Naive thymus-derived CD4-positive, alpha-beta T cell (primary cell): ENCODE measurements at regions not wholly inside any gene's neighbourhood (a gene's known extent, or its start where the extent isn't known, plus 50 kb on each side); places are given as distances from the start of the nearest gene placed in this dataset.

ENCODE experiments used
- ATAC-seq: fragments of 150-1000 bp; cut with Tn5 transposase; 2 replicates; pipeline ENCODE4 v1.10.0; 2021; ENCODE audit warnings: mild to moderate bottlenecking, moderate library complexity
- CTCF ChIA-PET: fragments of 350-600 bp; sonication (Branson Sonifier 250); formaldehyde crosslinking; loops from one replicate; lab custom pipeline; 2021; ENCODE audit warnings: antibody characterized with exemption; lab: Charles Lee
- POLR2A ChIA-PET: fragments of 350-600 bp; sonication (Branson Sonifier 250); formaldehyde crosslinking; loops from one replicate; lab custom pipeline; 2021; ENCODE audit warnings: antibody characterized with exemption, inconsistent platforms; lab: Charles Lee
- DNase-seq, 9 donors: peaks; one replicate each; pipeline versions ENCODE4 v3.0.0 to v3.0.0-alpha.2; 2020 to 2022; ENCODE audit warnings: mixed read lengths in 1 of 9
- H3K27ac ChIP-seq: one replicate; pipeline ENCODE4 v1.7.0; 2013; ENCODE audit warnings: mild to moderate bottlenecking, low read depth, low read length, moderate library complexity
- H3K27me3 ChIP-seq, 2 donors: one replicate each; pipeline ENCODE4 v1.7.0; 2013; ENCODE audit warnings: low read length in 2 of 2, mild to moderate bottlenecking in 2 of 2, moderate library complexity in 2 of 2; ENCODE audit not compliant: control insufficient read depth in 2 of 2, insufficient read depth in 2 of 2
- H3K36me3 ChIP-seq, 3 experiments: 1 replicate in 2 of 3; 2 replicates in 1 of 3; pipeline ENCODE4 v1.7.0; 2013; ENCODE audit warnings: low read length in 3 of 3, mild to moderate bottlenecking in 3 of 3, moderate library complexity in 1 of 3; ENCODE audit not compliant: insufficient read depth in 3 of 3, control insufficient read depth in 2 of 3
- H3K4me1 ChIP-seq, 2 donors: one replicate each; pipeline ENCODE4 v1.7.0; 2013; ENCODE audit warnings: low read length in 2 of 2, mild to moderate bottlenecking in 2 of 2, moderate library complexity in 1 of 2; ENCODE audit not compliant: control insufficient read depth in 2 of 2, insufficient read depth in 2 of 2
- H3K4me3 ChIP-seq: 2 replicates; pipeline ENCODE4 v1.7.0; 2013; ENCODE audit warnings: mild to moderate bottlenecking, low read length
- H3K9me3 ChIP-seq, 3 experiments: 1 replicate in 2 of 3; 2 replicates in 1 of 3; pipeline ENCODE4 v1.7.0; 2013; ENCODE audit warnings: low read length in 3 of 3; ENCODE audit not compliant: control insufficient read depth in 2 of 3
- H3K27ac Mint-ChIP-seq, 9 donors: one replicate each; pipeline ENCODE4 v1.8.0; 2020 to 2022; ENCODE audit warnings: mixed read lengths in 9 of 9, mild to moderate bottlenecking in 8 of 9, moderate library complexity in 5 of 9, inconsistent platforms in 2 of 9
- H3K27me3 Mint-ChIP-seq, 5 donors: one replicate each; pipeline ENCODE4 v1.8.0; 2021 to 2022; ENCODE audit warnings: mixed read lengths in 5 of 5, mild to moderate bottlenecking in 1 of 5
- H3K36me3 Mint-ChIP-seq, 5 donors: one replicate each; pipeline ENCODE4 v1.8.0; 2020 to 2022; ENCODE audit warnings: mixed read lengths in 5 of 5, mild to moderate bottlenecking in 3 of 5, inconsistent platforms in 1 of 5
- H3K4me1 Mint-ChIP-seq, 7 donors: one replicate each; pipeline ENCODE4 v1.8.0; 2020 to 2022; ENCODE audit warnings: mixed read lengths in 7 of 7, mild to moderate bottlenecking in 3 of 7, inconsistent platforms in 1 of 7
- H3K4me3 Mint-ChIP-seq, 10 donors: one replicate each; pipeline ENCODE4 v1.8.0; 2020 to 2022; ENCODE audit warnings: mild to moderate bottlenecking in 10 of 10, mixed read lengths in 10 of 10, moderate library complexity in 6 of 10, inconsistent platforms in 2 of 10
- H3K9me3 Mint-ChIP-seq, 11 donors: one replicate each; pipeline ENCODE4 v1.8.0; 2020 to 2022; ENCODE audit warnings: mixed read lengths in 11 of 11, mild to moderate bottlenecking in 4 of 11, inconsistent platforms in 1 of 11, moderate library complexity in 1 of 11
- intact Hi-C, 2 donors: fragments of 100-400 bp; cut with micrococcal nuclease; formaldehyde crosslinking; loops; one replicate each; pipeline ENCODE4 v1.15.1; 2023

DNA sequence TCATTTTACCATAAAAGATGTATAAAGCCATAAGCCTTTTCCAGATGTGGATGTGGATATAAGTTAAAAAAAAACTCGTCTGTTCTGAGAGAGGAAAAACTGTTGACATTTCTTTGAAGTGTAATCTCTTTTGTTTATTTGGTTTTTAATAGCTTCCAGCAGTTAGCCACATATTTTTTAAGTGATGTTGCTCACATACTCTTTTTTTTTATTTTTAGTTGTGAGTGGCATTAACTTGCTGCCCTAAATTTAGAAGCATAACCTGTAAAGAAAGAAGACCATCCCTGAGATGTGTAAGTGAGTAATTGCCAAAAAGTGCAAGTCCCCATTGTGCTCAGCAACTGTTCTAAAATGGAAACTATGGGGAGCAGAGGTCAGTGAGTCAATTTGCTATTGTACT is 415.9 kb upstream of the MDFIC2 start:
- ATAC-seq: no peak
- intact Hi-C loops: no loop called here

DNA sequence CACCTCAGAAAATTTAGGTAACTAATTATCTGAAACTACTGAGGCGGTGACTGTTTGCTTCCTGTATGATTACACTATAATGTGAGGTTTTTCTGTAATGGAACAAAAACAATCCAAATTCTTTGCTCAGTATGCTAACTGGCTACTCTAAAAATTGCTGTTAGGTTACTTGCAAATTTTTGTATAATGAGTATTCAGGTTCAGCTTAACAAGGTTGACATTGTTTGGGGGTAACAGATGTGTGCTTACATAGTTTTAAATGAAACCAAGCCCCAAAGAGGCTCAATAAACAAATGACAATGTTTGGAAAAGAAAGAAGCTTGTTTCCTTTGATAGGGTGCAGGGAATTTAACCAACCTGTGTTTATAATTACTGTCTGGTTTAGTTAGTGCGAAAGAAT is 414.5 kb upstream of the MDFIC2 start:
- Mint-ChIP-seq H3K4me1 (no peaks in the 10 kb centered on the region), H3K4me3 (no peak overlapping the region), H3K36me3 (peaks cover 0 to 5% (median 0%) of the 10 kb centered on the region in 5 donors), H3K27ac (no peak overlapping the region), H3K9me3 (peaks cover 0 to 7% (median 0%) of the 10 kb centered on the region in 11 donors), H3K27me3 (peaks cover 0 to 8% (median 3%) of the 10 kb centered on the region in 5 donors)
- intact Hi-C loops: no loop called here
- H3K9me3 ChIP-seq: no peaks in the 10 kb centered on the region
- H3K36me3 ChIP-seq: no peaks in the 10 kb centered on the region
- CTCF ChIA-PET: no interaction called here
- H3K27ac ChIP-seq: no peak overlapping the region
- ATAC-seq (no peak), DNase-seq (no peak)
- H3K4me3 ChIP-seq: no peak overlapping the region
- POLR2A ChIA-PET: no interaction called here
- peaks cover 0 to 4% of the 10 kb centered on the region in 2 donors for H3K27me3 ChIP-seq
- H3K4me1 ChIP-seq: no peaks in the 10 kb centered on the region

More for the DNA sequence above, 415.9 kb upstream of the MDFIC2 start:
- Histone ChIP-seq H3K9me3 (no peaks in the 10 kb centered on the region), H3K27me3 (peaks cover 0 to 4% of the 10 kb centered on the region in 2 donors), H3K36me3 (no peaks in the 10 kb centered on the region), H3K27ac (no peak overlapping the region), H3K4me3 (no peak overlapping the region), H3K4me1 (no peaks in the 10 kb centered on the region)
- no peak for DNase-seq
- H3K27me3 Mint-ChIP-seq: peaks cover 0 to 10% (median 9%) of the 10 kb centered on the region in 5 donors
- peaks cover 0 to 7% (median 0%) of the 10 kb centered on the region in 11 donors for H3K9me3 Mint-ChIP-seq
- H3K4me1 Mint-ChIP-seq: no peaks in the 10 kb centered on the region
- no peak overlapping the region for H3K4me3 Mint-ChIP-seq
- ChIA-PET POLR2A (no interaction called here), CTCF (no interaction called here)
- no peak overlapping the region for H3K27ac Mint-ChIP-seq
- H3K36me3 Mint-ChIP-seq: peaks cover 0 to 5% (median 0%) of the 10 kb centered on the region in 5 donors

DNA sequence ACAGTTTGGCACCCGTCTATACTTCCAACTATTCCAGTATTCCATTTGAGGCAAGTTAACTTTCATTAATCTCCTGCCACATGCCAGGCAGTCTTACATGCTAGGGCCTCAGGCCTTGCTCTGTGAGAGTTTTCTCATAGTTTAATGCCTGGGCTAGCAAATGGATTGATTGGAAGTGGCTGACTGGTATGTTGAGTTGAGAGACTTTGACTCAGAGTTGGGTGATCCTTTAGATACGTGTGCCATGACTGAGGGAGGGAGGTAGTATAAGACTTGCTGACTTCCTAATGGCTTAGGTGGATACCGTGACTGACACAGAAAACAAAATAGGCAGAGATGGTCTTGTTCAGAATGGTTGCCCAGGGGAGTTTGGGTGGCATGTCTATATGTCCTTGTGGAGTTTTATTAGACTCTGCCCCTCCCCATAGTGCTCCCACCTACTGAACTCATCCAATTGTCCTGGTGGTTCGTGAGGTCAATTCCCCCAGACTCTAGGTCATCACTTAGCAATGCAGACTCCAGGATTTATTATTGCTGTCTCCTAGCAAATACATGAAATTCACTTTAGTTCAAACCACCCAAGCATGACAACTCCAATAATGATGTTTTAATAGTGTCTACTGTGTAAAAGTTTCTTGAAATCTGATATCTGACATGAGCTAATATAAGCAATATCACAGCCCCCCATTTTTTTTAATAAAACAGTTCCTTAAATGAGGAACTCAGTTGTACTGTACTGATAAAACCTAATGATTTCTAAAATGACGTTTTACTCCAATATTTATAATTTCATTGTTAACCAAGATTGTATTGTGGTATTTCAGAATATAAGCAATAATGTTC is 413.9 kb upstream of the MDFIC2 start:
- Mint-ChIP-seq H3K27ac (no peak overlapping the region), H3K4me3 (no peak overlapping the region), H3K27me3 (peaks cover 0 to 8% (median 3%) of the 10 kb centered on the region in 5 donors), H3K4me1 (no peaks in the 10 kb centered on the region), H3K36me3 (peaks cover 0 to 5% (median 0%) of the 10 kb centered on the region in 5 donors), H3K9me3 (peaks cover 0 to 7% (median 0%) of the 10 kb centered on the region in 11 donors)
- intact Hi-C loops: no loop called here
- H3K4me1 ChIP-seq: no peaks in the 10 kb centered on the region
- H3K27me3 ChIP-seq: peaks cover 0 to 4% of the 10 kb centered on the region in 2 donors
- DNase-seq (no peak), ATAC-seq (no peak)
- H3K9me3 ChIP-seq: no peaks in the 10 kb centered on the region
- H3K27ac ChIP-seq: no peak overlapping the region
- ChIA-PET CTCF (no interaction called here), POLR2A (no interaction called here)
- no peak overlapping the region for H3K4me3 ChIP-seq
- no peaks in the 10 kb centered on the region for H3K36me3 ChIP-seq

DNA sequence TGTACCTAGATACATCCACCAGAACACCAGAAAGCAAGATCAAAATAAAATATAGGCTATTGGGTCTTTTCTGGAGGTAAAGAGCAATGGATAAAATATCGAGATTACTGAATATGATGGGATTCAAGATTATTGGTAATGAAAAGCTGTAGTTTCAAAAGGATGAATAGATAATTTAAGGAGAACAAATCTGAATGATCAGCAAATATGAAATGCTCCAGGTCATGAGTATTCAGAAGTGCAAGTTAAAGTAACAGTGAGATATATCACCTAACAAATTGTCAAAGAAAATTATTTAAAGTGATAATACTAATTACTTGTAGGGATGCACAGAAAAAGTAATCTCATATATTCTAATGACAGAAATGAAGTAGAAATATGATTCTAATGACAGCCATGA is 409.6 kb upstream of the MDFIC2 start:
- peaks cover 0 to under 1% (median 0%) of the 10 kb centered on the region in 7 donors for H3K4me1 Mint-ChIP-seq
- Histone ChIP-seq H3K4me3 (no peak overlapping the region), H3K9me3 (no peaks in the 10 kb centered on the region), H3K4me1 (no peaks in the 10 kb centered on the region), H3K27ac (no peak overlapping the region), H3K27me3 (no peaks in the 10 kb centered on the region), H3K36me3 (no peaks in the 10 kb centered on the region)
- no peak overlapping the region for H3K4me3 Mint-ChIP-seq
- POLR2A ChIA-PET: no interaction called here
- peaks cover 0 to 7% (median 0%) of the 10 kb centered on the region in 11 donors for H3K9me3 Mint-ChIP-seq
- no peak overlapping the region for H3K27ac Mint-ChIP-seq
- ATAC-seq: no peak
- CTCF ChIA-PET: interaction anchor here (0.7 kb wide), 1 partner anchor 582 kb away, joined by 3 read pairs; no protein-coding TSS in a partner anchor
- peaks cover 0 to 5% (median 0%) of the 10 kb centered on the region in 5 donors for H3K36me3 Mint-ChIP-seq
- intact Hi-C loops: no loop called here
- no peak for DNase-seq
- H3K27me3 Mint-ChIP-seq: peaks cover 4 to 12% (median 7%) of the 10 kb centered on the region in 5 donors

DNA sequence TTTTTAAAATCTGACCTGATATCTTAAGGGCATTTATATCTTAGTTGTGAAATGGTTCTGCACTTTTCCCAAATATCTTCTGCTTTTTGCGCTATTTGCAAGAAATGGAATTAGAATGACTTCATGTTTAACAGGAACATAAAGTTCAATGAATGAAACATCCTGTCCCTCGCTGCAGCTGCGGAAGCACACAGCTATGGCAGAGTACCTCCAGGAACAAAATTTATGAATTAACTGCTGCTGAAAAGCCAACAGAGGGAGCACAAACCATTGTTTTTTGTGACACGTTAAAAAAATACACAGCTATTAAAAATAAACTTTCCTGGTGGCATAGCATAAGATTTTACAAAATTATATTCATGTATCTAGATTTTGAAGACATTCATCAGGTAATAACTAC is 404.4 kb upstream of the MDFIC2 start:
- Histone ChIP-seq H3K4me3 (no peak overlapping the region), H3K36me3 (no peaks in the 10 kb centered on the region), H3K27ac (no peak overlapping the region), H3K4me1 (no peaks in the 10 kb centered on the region), H3K27me3 (no peaks in the 10 kb centered on the region), H3K9me3 (peaks cover 0 to 18% (median 0%) of the 10 kb centered on the region in 3 experiments)
- H3K36me3 Mint-ChIP-seq: peaks cover 3 to 14% (median 8%) of the 10 kb centered on the region in 5 donors
- no peak overlapping the region for H3K27ac Mint-ChIP-seq
- peak in 4 of 9 donors; percentile 10 to 36 (median 28) for DNase-seq
- H3K4me3 Mint-ChIP-seq: no peak overlapping the region
- H3K4me1 Mint-ChIP-seq: peaks cover 0 to 4% (median 3%) of the 10 kb centered on the region in 7 donors
- H3K9me3 Mint-ChIP-seq: peaks cover 9 to 19% (median 13%) of the 10 kb centered on the region in 11 donors
- POLR2A ChIA-PET: interaction anchor here (0.7 kb wide), 1 partner anchor 875 kb away, joined by 3 read pairs; no protein-coding TSS in a partner anchor
- intact Hi-C loops: loop anchor here in 1 of 2 donors (2.0 to 5.0 kb wide), 3 partner anchors 355 to 870 kb away; no protein-coding TSS in a partner anchor
- ATAC-seq: no peak
- CTCF ChIA-PET: interaction anchor here (1.3 kb wide), 1 partner anchor 701 kb away, joined by 5 read pairs; no protein-coding TSS in a partner anchor
- H3K27me3 Mint-ChIP-seq: peaks cover 10 to 16% (median 13%) of the 10 kb centered on the region in 5 donors

DNA sequence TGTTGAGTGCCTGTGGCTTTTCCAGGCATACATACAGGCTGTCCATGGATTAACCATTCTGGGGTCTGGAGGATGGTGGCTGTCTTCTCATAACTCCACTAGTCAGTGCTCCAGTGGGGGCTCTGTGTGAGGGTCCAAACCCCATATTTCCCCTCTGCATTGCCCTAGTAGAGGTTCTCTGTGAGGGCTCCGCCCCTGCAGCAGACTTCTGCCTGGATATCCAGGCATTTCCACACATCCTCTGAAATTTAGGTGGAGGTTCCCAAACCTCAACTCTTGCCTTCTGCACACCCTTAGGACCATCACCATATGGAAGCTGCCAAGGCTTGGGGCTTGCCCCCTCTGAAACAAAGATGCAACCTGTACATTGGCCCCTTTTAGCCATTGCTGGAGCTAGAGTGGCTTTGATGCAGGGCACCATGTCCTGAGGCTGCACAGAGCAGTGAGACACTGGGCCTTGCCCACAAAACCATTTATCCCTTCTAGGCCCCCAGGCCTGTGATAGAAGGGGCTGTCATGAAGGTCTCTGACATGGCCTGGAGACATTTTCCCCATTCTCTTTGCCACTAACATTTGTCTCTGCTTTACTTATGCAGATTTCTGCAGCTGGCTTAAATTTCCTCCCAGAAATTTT is 400.1 kb upstream of the MDFIC2 start:
- ChIA-PET CTCF (no interaction called here), POLR2A (no interaction called here)
- intact Hi-C loops: no loop called here
- ATAC-seq (no peak), DNase-seq (no peak)
- Histone ChIP-seq H3K27ac (no peak overlapping the region), H3K4me1 (no peaks in the 10 kb centered on the region), H3K27me3 (no peaks in the 10 kb centered on the region), H3K4me3 (no peak overlapping the region), H3K9me3 (peaks cover 0 to 20% (median 0%) of the 10 kb centered on the region in 3 experiments), H3K36me3 (no peaks in the 10 kb centered on the region)
- peaks cover 0 to 4% (median 3%) of the 10 kb centered on the region in 7 donors for H3K4me1 Mint-ChIP-seq
- peaks cover 3 to 20% (median 14%) of the 10 kb centered on the region in 5 donors for H3K36me3 Mint-ChIP-seq
- no peak overlapping the region for H3K27ac Mint-ChIP-seq
- peaks cover 6 to 28% (median 8%) of the 10 kb centered on the region in 5 donors for H3K27me3 Mint-ChIP-seq
- H3K9me3 Mint-ChIP-seq: peaks cover 10 to 27% (median 18%) of the 10 kb centered on the region in 11 donors
- H3K4me3 Mint-ChIP-seq: no peak overlapping the region
